Hepatocyte (in vitro differentiated cells): ENCODE measurements at regions not wholly inside any gene's neighbourhood (a gene's known extent, or its start where the extent isn't known, plus 50 kb on each side); places are given as distances from the start of the nearest gene placed in this dataset.

Source experiments
- DNase-seq: peaks from one replicate; pipeline ENCODE4 v3.0.0-alpha.2; 2016; ENCODE audit warnings: low spot score
- H2AFZ ChIP-seq: fragments of 200-600 bp; sonication (generic); 2 replicates; pipeline ENCODE4 v1.6.0; 2016; ENCODE audit warnings: antibody characterized with exemption, mild to moderate bottlenecking
- H3K27ac ChIP-seq: fragments of 200-600 bp; sonication (generic); 2 replicates; pipeline ENCODE4 v1.5.1; 2016; ENCODE audit warnings: mild to moderate bottlenecking
- H3K27me3 ChIP-seq: fragments of 200-600 bp; sonication (generic); 2 replicates; pipeline ENCODE4 v1.6.1; 2016
- H3K36me3 ChIP-seq: fragments of 200-600 bp; sonication (generic); replicated peaks from 2 replicates; pipeline ENCODE4 v1.5.1; 2016; ENCODE audit warnings: low read depth; ENCODE audit not compliant: insufficient read depth
- H3K4me1 ChIP-seq: fragments of 200-600 bp; sonication (generic); 2 replicates; pipeline ENCODE4 v1.5.1; 2016; ENCODE audit warnings: mild to moderate bottlenecking, moderate library complexity; ENCODE audit not compliant: insufficient read depth
- H3K4me2 ChIP-seq: fragments of 200-600 bp; sonication (generic); 2 replicates; pipeline ENCODE4 v1.6.0; 2016
- H3K4me3 ChIP-seq: fragments of 200-600 bp; sonication (generic); 2 replicates; pipeline ENCODE4 v1.5.1; 2016; ENCODE audit warnings: mild to moderate bottlenecking
- H3K79me2 ChIP-seq: fragments of 200-600 bp; sonication (generic); 2 replicates; pipeline ENCODE4 v1.6.0; 2017; ENCODE audit warnings: mild to moderate bottlenecking
- H3K9me2 ChIP-seq: fragments of 200-600 bp; sonication (generic); replicated peaks from 2 replicates; pipeline ENCODE4 v1.6.0; 2017; ENCODE audit warnings: mild to moderate bottlenecking; ENCODE audit not compliant: insufficient read depth
- H3K9me3 ChIP-seq: fragments of 200-600 bp; sonication (generic); 2 replicates; pipeline ENCODE4 v1.5.1; 2016; ENCODE audit warnings: low read depth, mild to moderate bottlenecking
- H4K20me1 ChIP-seq: fragments of 200-600 bp; sonication (generic); 2 replicates; pipeline ENCODE4 v1.6.0; 2016; ENCODE audit warnings: mild to moderate bottlenecking; ENCODE audit not compliant: insufficient read depth, poor library complexity, severe bottlenecking
- CTCF ChIP-seq: fragments of 200-600 bp; sonication (generic); IDR thresholded peaks from 2 replicates; pipeline ENCODE4 v1.5.1; 2016; ENCODE audit warnings: antibody characterized with exemption, mild to moderate bottlenecking; ENCODE audit not compliant: poor library complexity
- EZH2 ChIP-seq: fragments of 200-600 bp; sonication (generic); IDR thresholded peaks from 2 replicates; pipeline ENCODE4 v1.6.1; 2016; ENCODE audit warnings: antibody characterized with exemption, mild to moderate bottlenecking, borderline replicate concordance
- EZH2phosphoT487 ChIP-seq: fragments of 200-600 bp; sonication (generic); IDR thresholded peaks from one replicate; pipeline ENCODE4 v1.6.1; 2018; ENCODE audit warnings: antibody characterized with exemption, mild to moderate bottlenecking, low read depth, moderate library complexity; ENCODE audit not compliant: unreplicated experiment, severe bottlenecking
- WGBS: methylation state at CpG from one replicate; pipeline ENCODE4 v1.1.6; 2016; ENCODE audit warnings: low lambda C conversion rate; ENCODE audit errors: missing lambda C conversion rate; 5-methylcytosine and 5-hydroxymethylcytosine counted together

GRCh38 chr7:131893631-131894340 is 337.4 kb upstream of the PODXL start:
- Histone ChIP-seq H3K79me2 (no peaks in the 10 kb centered on the region), H2AFZ (no peak overlapping the region), H4K20me1 (no peaks in the 10 kb centered on the region), H3K36me3 (no peaks in the 10 kb centered on the region), H3K9me3 (no peaks in the 10 kb centered on the region), H3K4me3 (no peak overlapping the region), H3K4me2 (no peak overlapping the region), H3K9me2 (no peaks in the 10 kb centered on the region), H3K27ac (no peak overlapping the region), H3K4me1 (no peaks in the 10 kb centered on the region), H3K27me3 (no peaks in the 10 kb centered on the region)
- WGBS = 86% methylated on average over 1 of the region's 1 CpG
- TF ChIP-seq EZH2phosphoT487 = no peak
- no peak for TF ChIP-seq EZH2
- TF ChIP-seq CTCF = no peak
- DNase-seq = no peak

GRCh38 chr7:131890176-131890575 is 333.7 kb upstream of the PODXL start:
- H3K9me2 ChIP-seq = no peaks in the 10 kb centered on the region
- WGBS = 71% methylated on average over 6 of the region's 6 CpGs
- no peaks in the 10 kb centered on the region for H4K20me1 ChIP-seq
- no peak overlapping the region for H3K4me2 ChIP-seq
- no peaks in the 10 kb centered on the region for H3K27me3 ChIP-seq
- no peak overlapping the region for H3K4me3 ChIP-seq
- no peaks in the 10 kb centered on the region for H3K4me1 ChIP-seq
- H2AFZ ChIP-seq = no peak overlapping the region
- no peak for DNase-seq
- TF ChIP-seq EZH2phosphoT487 = no peak
- TF ChIP-seq CTCF = no peak
- TF ChIP-seq EZH2 = no peak
- no peaks in the 10 kb centered on the region for H3K36me3 ChIP-seq
- H3K9me3 ChIP-seq = no peaks in the 10 kb centered on the region
- no peaks in the 10 kb centered on the region for H3K79me2 ChIP-seq
- H3K27ac ChIP-seq = no peak overlapping the region

- H3K4me1 ChIP-seq = no peaks in the 10 kb centered on the region
- no peaks in the 10 kb centered on the region for H3K27me3 ChIP-seq
- H3K27ac ChIP-seq = no peak overlapping the region
- H3K36me3 ChIP-seq = no peaks in the 10 kb centered on the region
- no peak for DNase-seq
- no peaks in the 10 kb centered on the region for H3K9me3 ChIP-seq
- no peaks in the 10 kb centered on the region for H3K79me2 ChIP-seq
- H3K4me3 ChIP-seq = no peak overlapping the region
- no peak overlapping the region for H2AFZ ChIP-seq
- TF ChIP-seq EZH2 = no peak
- TF ChIP-seq CTCF = no peak
- no peak for TF ChIP-seq EZH2phosphoT487
- no peaks in the 10 kb centered on the region for H4K20me1 ChIP-seq
- H3K9me2 ChIP-seq = no peaks in the 10 kb centered on the region
- H3K4me2 ChIP-seq = no peak overlapping the region
- 93% methylated on average over 4 of the region's 4 CpGs for WGBS
These were observed 333.2 kb upstream of the PODXL start for GRCh38 chr7:131889572-131890150.
